ENCODE measurements at regions not wholly inside any gene's neighbourhood (a gene's known extent, or its start where the extent isn't known, plus 50 kb on each side); places are given as distances from the start of the nearest gene placed in this dataset.

GRCh38 chr6:143585716-143586115, 74.2 kb upstream of the FUCA2 start:
- intact Hi-C loops (cut with micrococcal nuclease), result no loop called here
- BruUV-seq (replicated peaks), result no TSS peak
- no peak overlapping the region for H3K27ac ChIP-seq (ENCODE audit: insufficient read depth, low read depth, low read length)
- ChIA-PET POLR2A (no interaction called here), CTCF (interaction anchor here (1.3 to 3.0 kb wide), 2 partner anchors 10 to 17 kb away, joined by 3 to 9 read pairs; no protein-coding TSS in a partner anchor)
- no peak overlapping the region for H3K4me2 ChIP-seq (ENCODE audit: insufficient read depth, low read length)
- H3K79me2 ChIP-seq (ENCODE audit: control insufficient read depth, insufficient read depth, low read length), result no peaks in the 10 kb centered on the region
- dilution Hi-C loops (cut with MboI; ENCODE audit: extremely low pct_ligation_motif_present, low sequenced_read_pairs), result no loop called here
- DNase-seq (ENCODE audit: low read depth, low spot score), result no peak
- H3K4me3 ChIP-seq (replicated peaks in 1 of 3; ENCODE audit: insufficient read depth in 1 of 3, low read depth in 1 of 3, low read length in 3 of 3), result no peak overlapping the region
- H3K4me1 ChIP-seq (ENCODE audit: control insufficient read depth, extremely low read depth, insufficient read depth, low read length), result no peaks in the 10 kb centered on the region
- TF ChIP-seq JUN (IDR thresholded peaks at IDR 0.05; ENCODE audit: borderline replicate concordance, insufficient read depth, insufficient read length, low read depth) (no peak), POLR2A (IDR thresholded peaks at IDR 0.05; ENCODE audit: low read depth, low read length) (no peak), MAX (IDR thresholded peaks at IDR 0.05; ENCODE audit: insufficient read depth, insufficient read length) (no peak), CTCF (IDR thresholded peaks at IDR 0.05; ENCODE audit: extremely low read depth in 1 of 2, insufficient read depth in 1 of 2, low read depth in 1 of 2, low read length in 2 of 2) (no peak)
- no peaks in the 10 kb centered on the region for H3K36me3 ChIP-seq (ENCODE audit: control insufficient read depth in 2 of 2, extremely low read depth in 1 of 2, insufficient read depth in 2 of 2, low read length in 2 of 2)
- H3K9ac ChIP-seq (replicated peaks; ENCODE audit: extremely low read depth, insufficient read depth, low read length), result no peak overlapping the region
- no peak for FAIRE-seq
- no peaks in the 10 kb centered on the region for H3K9me3 ChIP-seq (replicated peaks; ENCODE audit: control insufficient read depth, insufficient read depth, low read length)
- no peaks in the 10 kb centered on the region for H3K27me3 ChIP-seq (ENCODE audit: control insufficient read depth in 2 of 2, insufficient read depth in 2 of 2, low read length in 2 of 2)
- H4K20me1 ChIP-seq (replicated peaks; ENCODE audit: control insufficient read depth, extremely low read depth, insufficient read depth, low read length), result no peaks in the 10 kb centered on the region
- no peak overlapping the region for H2AFZ ChIP-seq (ENCODE audit: low read depth, low read length)
- no peaks in the 10 kb centered on the region for H3K9me1 ChIP-seq (replicated peaks; ENCODE audit: control insufficient read depth, extremely low read depth, insufficient read depth, low read length)

- dilution Hi-C loops (cut with MboI; ENCODE audit: extremely low pct_ligation_motif_present, low sequenced_read_pairs), result no loop called here
- intact Hi-C loops (cut with micrococcal nuclease), result no loop called here
- Histone ChIP-seq H3K4me3 (replicated peaks in 1 of 3; ENCODE audit: insufficient read depth in 1 of 3, low read depth in 1 of 3, low read length in 3 of 3) (no peak overlapping the region), H3K27ac (ENCODE audit: insufficient read depth, low read depth, low read length) (no peak overlapping the region), H4K20me1 (replicated peaks; ENCODE audit: control insufficient read depth, extremely low read depth, insufficient read depth, low read length) (no peaks in the 10 kb centered on the region), H3K4me1 (ENCODE audit: control insufficient read depth, extremely low read depth, insufficient read depth, low read length) (no peaks in the 10 kb centered on the region), H2AFZ (ENCODE audit: low read depth, low read length) (no peak overlapping the region), H3K9me3 (replicated peaks; ENCODE audit: control insufficient read depth, insufficient read depth, low read length) (no peaks in the 10 kb centered on the region), H3K4me2 (ENCODE audit: insufficient read depth, low read length) (no peak overlapping the region), H3K9me1 (replicated peaks; ENCODE audit: control insufficient read depth, extremely low read depth, insufficient read depth, low read length) (no peaks in the 10 kb centered on the region), H3K27me3 (ENCODE audit: control insufficient read depth in 2 of 2, insufficient read depth in 2 of 2, low read length in 2 of 2) (no peaks in the 10 kb centered on the region), H3K79me2 (ENCODE audit: control insufficient read depth, insufficient read depth, low read length) (no peaks in the 10 kb centered on the region), H3K36me3 (ENCODE audit: control insufficient read depth in 2 of 2, extremely low read depth in 1 of 2, insufficient read depth in 2 of 2, low read length in 2 of 2) (no peaks in the 10 kb centered on the region), H3K9ac (replicated peaks; ENCODE audit: extremely low read depth, insufficient read depth, low read length) (no peak overlapping the region)
- DNase-seq (ENCODE audit: low read depth, low spot score), result no peak
- CTCF ChIA-PET, result interaction anchor here (1.3 to 3.0 kb wide), 2 partner anchors 10 to 17 kb away, joined by 3 to 9 read pairs; no protein-coding TSS in a partner anchor
- BruUV-seq (replicated peaks), result no TSS peak
- no peak for TF ChIP-seq MAX (IDR thresholded peaks at IDR 0.05; ENCODE audit: insufficient read depth, insufficient read length)
- no peak for TF ChIP-seq FOS (IDR thresholded peaks at IDR 0.05; ENCODE audit: borderline replicate concordance, insufficient read depth, low read length)
- no peak for TF ChIP-seq JUN (IDR thresholded peaks at IDR 0.05; ENCODE audit: borderline replicate concordance, insufficient read depth, insufficient read length, low read depth)
- no peak for TF ChIP-seq POLR2AphosphoS5 (IDR thresholded peaks at IDR 0.05; ENCODE audit: insufficient read depth, low read depth, low read length)
- TF ChIP-seq CTCF (IDR thresholded peaks at IDR 0.05; ENCODE audit: extremely low read depth in 1 of 2, insufficient read depth in 1 of 2, low read depth in 1 of 2, low read length in 2 of 2), result no peak
- no peak for TF ChIP-seq MYC (IDR thresholded peaks at IDR 0.05; ENCODE audit: low read depth, low read length)
- no peak for TF ChIP-seq GATA2 (IDR thresholded peaks at IDR 0.05; ENCODE audit: insufficient read depth, insufficient read length, low read depth, low read length)
- no peak for TF ChIP-seq POLR2A (IDR thresholded peaks at IDR 0.05; ENCODE audit: low read depth, low read length)
- no peak for FAIRE-seq
- POLR2A ChIA-PET, result no interaction called here
Measured at GRCh38 chr6:143585241-143585640, 73.7 kb upstream of the FUCA2 start.

Data from endothelial cell of umbilical vein (primary cell).